ENCODE measurements at regions not wholly inside any gene's neighbourhood (a gene's known extent, or its start where the extent isn't known, plus 50 kb on each side); places are given as distances from the start of the nearest gene placed in this dataset.

DNA sequence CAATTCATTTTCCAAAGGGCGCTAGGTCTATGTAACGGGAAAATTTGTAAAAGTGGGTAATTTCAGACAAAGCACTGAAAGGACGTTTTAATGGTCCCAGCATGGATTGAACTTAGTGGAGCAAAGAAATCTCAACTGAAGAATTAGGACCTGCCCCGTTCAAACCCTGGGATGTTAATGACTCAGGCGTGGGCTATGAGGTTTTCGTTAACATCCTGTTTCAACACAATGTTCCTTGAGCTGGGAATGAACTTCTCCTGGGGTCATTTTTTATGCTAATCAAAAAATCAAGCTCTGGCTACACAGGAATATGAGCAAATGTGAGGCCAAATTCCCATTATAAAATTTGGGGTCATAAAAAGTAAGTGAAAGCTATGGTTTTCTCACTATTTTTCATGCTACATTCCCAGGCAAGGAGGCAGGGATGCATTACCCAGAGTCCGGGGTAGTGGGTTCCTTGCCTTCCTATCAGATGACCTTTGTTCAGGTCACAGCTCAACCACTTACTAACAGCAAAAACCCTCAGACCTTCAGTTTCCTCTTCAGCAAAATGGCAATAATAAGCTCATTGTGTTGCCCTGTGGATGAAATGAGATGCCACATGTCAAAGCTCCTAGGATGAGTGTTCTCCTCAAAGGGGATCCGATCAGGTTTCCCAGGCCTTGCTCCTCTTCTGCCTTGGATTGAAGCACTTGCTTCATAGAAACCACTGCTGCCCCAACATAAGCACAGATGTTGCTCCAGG is 271.4 kb downstream of the ARRDC4 start:
- Mint-ChIP-seq H3K4me3 (no peak overlapping the region), H3K27me3 (peaks cover 6% of the 10 kb centered on the region), H3K4me1 (no peaks in the 10 kb centered on the region), H3K36me3 (no peaks in the 10 kb centered on the region), H3K27ac (no peak overlapping the region), H3K9me3 (no peaks in the 10 kb centered on the region)

DNA sequence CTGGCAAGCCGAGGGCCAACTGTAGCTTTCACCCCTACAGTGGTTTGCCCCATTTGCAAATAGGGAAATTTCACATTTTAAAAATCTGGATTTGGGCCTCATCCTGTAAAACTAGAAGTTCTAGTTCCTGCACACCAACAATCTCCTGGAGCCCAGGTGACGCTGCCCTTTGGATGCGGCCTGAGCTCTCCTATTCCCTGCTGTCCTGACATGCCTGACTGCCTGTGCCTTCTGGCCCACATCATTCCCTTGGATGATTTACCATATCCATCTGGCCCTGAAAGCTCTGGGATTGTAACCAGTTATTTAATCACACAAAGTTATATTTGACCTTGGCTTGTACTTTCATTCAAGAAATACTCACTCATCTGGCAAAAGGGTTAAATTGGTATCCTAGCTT is 272.3 kb downstream of the ARRDC4 start:
- Mint-ChIP-seq H3K4me1 (no peaks in the 10 kb centered on the region), H3K9me3 (no peaks in the 10 kb centered on the region), H3K4me3 (no peak overlapping the region), H3K27me3 (peaks cover 3% of the 10 kb centered on the region), H3K27ac (no peak overlapping the region), H3K36me3 (no peaks in the 10 kb centered on the region)

DNA sequence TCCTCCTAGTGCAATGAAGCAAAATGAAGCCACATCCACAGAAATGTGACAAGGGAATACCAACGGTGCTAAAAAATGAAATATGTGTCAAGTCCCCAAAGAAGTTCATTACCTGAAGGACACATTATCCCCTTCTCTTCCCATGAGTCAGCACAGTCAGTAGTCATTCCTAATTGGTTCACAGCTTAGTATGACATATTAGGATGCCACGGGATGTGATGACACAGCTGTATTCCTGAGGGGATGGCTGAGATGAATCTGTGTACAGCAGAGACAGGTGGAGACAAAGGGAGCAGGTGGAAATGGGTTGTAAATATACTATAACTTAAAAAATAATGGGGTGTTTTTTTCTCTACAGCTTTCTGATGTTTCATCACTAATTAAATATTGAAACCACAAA is 273.4 kb downstream of the ARRDC4 start:
- H3K27ac Mint-ChIP-seq = no peak overlapping the region
- no peaks in the 10 kb centered on the region for H3K9me3 Mint-ChIP-seq
- H3K4me3 Mint-ChIP-seq = no peak overlapping the region
- H3K4me1 Mint-ChIP-seq = no peaks in the 10 kb centered on the region
- H3K36me3 Mint-ChIP-seq = no peaks in the 10 kb centered on the region
- H3K27me3 Mint-ChIP-seq = peaks cover under 1% of the 10 kb centered on the region

DNA sequence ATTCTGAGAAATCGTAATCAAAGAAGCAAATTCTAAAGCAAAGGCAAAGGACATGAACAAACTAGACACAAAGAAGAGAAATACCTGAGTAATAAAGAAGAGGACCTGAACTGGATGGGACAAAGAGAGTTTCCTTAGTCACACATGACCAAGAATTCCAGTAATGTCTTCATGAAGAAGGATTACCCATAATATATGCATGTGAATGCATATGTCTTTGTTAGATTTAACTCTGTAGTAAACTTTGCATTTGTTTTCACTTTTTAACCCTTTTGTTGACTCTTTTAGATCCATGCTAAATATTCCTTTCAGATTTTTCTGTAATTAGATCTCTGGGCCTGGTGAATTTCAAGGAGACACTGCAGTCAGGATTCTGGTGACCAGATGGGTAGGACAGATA is 279.8 kb downstream of the ARRDC4 start:
- no peaks in the 10 kb centered on the region for H3K36me3 Mint-ChIP-seq
- no peak overlapping the region for H3K27ac Mint-ChIP-seq
- no peaks in the 10 kb centered on the region for H3K4me1 Mint-ChIP-seq
- no peaks in the 10 kb centered on the region for H3K9me3 Mint-ChIP-seq
- H3K4me3 Mint-ChIP-seq = no peak overlapping the region
- H3K27me3 Mint-ChIP-seq = peaks cover 3% of the 10 kb centered on the region

DNA sequence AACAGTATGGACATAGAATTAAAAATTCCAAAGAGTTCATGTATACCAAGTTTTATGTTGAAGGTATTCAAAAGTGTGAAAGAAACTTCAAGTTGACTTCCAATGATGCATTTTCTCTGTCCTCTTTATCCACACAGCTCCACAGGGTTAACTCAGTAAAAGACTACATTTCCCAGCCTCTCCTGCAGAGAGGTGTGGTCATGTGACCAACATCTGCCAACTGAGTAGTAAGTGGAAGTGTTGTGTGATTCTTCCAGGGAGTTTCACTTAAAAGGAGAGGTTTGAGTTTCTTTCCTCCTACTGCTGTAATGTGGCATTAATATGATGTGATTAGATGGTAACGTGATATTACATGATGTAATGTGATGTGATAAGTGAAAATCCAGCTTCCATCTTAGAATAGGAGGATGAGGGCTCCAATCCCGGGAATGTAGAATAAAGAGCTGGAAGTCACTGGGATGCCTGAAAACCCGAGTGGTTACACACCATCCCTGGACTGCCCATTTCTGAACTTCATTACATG is 280.6 kb downstream of the ARRDC4 start:
- H3K4me1 Mint-ChIP-seq = no peaks in the 10 kb centered on the region

DNA sequence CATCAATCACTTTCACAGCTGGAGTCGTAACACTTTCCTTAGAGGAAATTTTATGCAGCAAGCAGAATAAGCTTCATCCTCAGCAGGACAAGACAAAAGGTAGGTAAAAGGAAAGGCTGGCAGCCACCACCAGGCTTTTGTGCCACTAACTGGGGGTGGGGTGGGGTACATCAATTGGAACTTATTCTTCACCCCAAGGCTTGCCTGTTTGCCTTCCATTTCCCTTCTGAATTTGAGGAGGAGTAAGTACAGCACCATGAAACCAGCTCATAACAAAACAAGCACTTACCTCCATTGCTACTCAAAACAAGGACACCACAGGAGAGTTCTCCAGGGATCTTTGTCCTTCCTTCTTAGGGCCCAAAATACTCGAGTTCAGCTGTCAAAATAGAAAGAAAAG is 296.8 kb downstream of the ARRDC4 start:
- Mint-ChIP-seq H3K9me3 (peaks cover 13% of the 10 kb centered on the region), H3K4me3 (no peak overlapping the region), H3K27ac (no peak overlapping the region), H3K36me3 (no peaks in the 10 kb centered on the region), H3K27me3 (peaks cover 6% of the 10 kb centered on the region), H3K4me1 (no peaks in the 10 kb centered on the region)

More for the DNA sequence above, 280.6 kb downstream of the ARRDC4 start:
- no peak overlapping the region for H3K27ac Mint-ChIP-seq
- H3K4me3 Mint-ChIP-seq = no peak overlapping the region
- H3K27me3 Mint-ChIP-seq = peaks cover 3% of the 10 kb centered on the region
- no peaks in the 10 kb centered on the region for H3K36me3 Mint-ChIP-seq
- H3K9me3 Mint-ChIP-seq = no peaks in the 10 kb centered on the region

DNA sequence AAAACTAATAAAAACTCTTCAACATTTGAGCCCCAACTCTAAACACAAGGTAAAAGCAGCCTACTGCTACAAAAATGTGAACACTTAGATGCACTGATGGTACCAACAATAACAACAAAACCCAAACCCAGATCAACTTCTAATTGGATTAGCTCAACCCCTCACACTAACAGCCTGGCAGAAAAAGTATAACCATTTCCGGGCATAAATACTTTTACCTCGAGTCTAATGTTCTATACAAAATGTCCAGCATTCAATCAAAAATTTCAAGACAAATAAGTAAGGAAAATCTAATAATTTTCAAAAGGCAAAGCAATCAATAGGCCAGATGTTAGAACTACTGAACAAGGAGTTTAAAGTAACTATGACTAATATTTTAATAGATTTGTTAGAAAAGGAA is 303.3 kb downstream of the ARRDC4 start:
- H3K27me3 Mint-ChIP-seq = no peaks in the 10 kb centered on the region
- H3K9me3 Mint-ChIP-seq = peaks cover 17% of the 10 kb centered on the region
- H3K4me3 Mint-ChIP-seq = no peak overlapping the region
- peaks cover 1% of the 10 kb centered on the region for H3K36me3 Mint-ChIP-seq
- H3K27ac Mint-ChIP-seq = no peak overlapping the region
- no peaks in the 10 kb centered on the region for H3K4me1 Mint-ChIP-seq

DNA sequence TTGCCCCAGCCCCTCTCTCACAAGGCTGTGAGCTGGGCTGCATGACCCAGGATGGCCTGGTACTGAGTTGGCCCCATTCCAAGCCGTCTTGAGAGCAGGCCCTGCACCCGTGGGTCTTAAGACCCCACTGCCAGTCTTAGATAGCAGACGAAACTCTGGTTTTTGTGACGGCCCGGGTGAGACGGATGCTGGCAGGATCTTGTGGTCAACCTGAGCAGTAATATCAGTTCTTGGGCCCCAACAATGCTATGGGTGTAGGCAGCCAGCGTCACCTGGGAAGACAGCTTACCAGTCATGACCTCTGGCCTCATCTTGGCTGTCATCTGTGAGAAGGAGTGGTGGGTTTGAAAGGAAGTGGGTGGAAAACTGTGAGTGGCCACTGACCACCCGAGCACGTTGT is 305.8 kb downstream of the ARRDC4 start:
- Mint-ChIP-seq H3K27me3 (no peaks in the 10 kb centered on the region), H3K4me1 (no peaks in the 10 kb centered on the region), H3K9me3 (peaks cover 12% of the 10 kb centered on the region), H3K4me3 (no peak overlapping the region), H3K27ac (no peak overlapping the region), H3K36me3 (peaks cover 1% of the 10 kb centered on the region)

DNA sequence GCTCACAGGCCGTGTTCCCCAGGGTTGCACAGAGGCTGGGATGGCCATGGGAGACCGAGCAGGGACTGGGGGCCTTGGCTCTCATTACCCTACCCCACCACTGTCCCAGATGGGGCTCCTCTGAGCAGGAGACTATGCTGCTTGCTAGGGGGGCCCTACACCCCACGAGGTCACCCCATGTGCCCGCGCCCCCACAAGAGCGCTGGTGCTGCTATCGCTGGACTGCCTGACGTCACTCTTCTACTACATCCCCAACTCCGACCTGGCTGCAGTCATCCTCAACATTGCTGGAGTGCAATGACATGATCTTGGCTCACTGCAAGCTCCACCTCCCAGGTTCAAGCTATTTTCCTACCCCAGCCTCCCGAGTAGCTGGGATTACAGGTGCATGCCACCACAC is 307.7 kb downstream of the ARRDC4 start:
- Mint-ChIP-seq H3K27me3 (no peaks in the 10 kb centered on the region), H3K9me3 (peaks cover 12% of the 10 kb centered on the region), H3K36me3 (peaks cover 1% of the 10 kb centered on the region), H3K4me3 (no peak overlapping the region), H3K27ac (no peak overlapping the region), H3K4me1 (no peaks in the 10 kb centered on the region)

DNA sequence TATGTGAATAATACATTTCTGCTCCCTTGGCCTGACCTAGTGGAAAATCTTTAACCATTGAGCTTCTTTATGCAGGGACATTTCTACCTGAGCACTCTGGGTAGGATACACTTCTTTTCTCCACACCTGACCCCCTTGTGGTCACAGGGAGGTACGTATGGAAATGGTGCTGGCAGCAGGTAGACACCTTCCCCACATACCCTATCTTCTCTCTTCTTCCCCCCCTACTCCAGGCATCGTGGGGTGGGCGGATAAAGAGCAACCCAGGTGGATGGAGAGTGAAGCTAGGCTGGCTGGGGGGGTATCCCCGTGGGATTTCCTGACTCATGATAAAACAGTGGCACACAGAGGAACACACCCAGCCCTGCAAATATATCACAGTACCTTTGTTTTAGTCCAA is 312.1 kb downstream of the ARRDC4 start:
- Mint-ChIP-seq H3K27ac (no peak overlapping the region), H3K36me3 (no peaks in the 10 kb centered on the region), H3K9me3 (no peaks in the 10 kb centered on the region), H3K4me1 (no peaks in the 10 kb centered on the region), H3K27me3 (peaks cover 6% of the 10 kb centered on the region), H3K4me3 (no peak overlapping the region)

DNA sequence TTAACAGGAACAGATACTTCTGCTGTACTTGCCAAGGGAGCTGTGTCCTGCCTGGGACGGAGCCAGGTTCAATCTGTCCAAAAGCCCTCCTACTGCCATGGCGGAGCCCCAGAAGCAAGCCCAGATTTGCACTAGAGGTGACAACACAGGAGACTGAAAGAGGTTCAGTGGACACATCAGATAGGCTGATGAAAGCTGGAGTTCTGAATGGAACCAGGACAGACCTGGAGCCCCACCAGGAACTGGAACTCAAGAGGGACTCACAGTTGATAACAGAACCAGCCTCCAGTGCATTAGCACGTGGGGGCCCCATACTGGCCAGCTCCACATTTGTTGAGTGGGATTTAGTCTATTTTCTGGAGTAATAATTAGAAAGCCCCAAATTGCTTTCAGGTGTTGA is 315.5 kb downstream of the ARRDC4 start:
- Mint-ChIP-seq H3K27ac (no peak overlapping the region), H3K4me1 (no peaks in the 10 kb centered on the region), H3K36me3 (no peaks in the 10 kb centered on the region), H3K27me3 (peaks cover 6% of the 10 kb centered on the region), H3K9me3 (no peaks in the 10 kb centered on the region), H3K4me3 (no peak overlapping the region)

DNA sequence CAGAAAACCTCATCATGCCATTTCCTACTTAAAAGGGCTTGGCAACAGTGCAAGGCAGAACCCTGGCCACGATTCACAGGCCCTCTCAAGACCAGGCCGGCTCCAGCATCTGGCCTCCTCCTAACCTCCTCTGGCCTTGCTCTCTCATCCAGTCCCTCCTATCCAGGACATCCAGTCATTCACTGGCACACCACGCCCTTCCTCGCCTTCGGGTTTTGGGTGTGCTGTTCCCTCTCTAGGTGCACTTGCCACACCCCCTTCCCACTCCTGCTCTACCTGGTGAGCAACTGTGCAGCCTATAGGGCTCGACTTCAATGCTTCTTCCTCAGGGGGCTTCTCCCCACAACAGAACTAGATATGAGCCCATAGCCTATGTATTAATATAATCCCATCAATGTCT is 317.1 kb downstream of the ARRDC4 start:
- H3K4me1 Mint-ChIP-seq = no peaks in the 10 kb centered on the region
- H3K4me3 Mint-ChIP-seq = no peak overlapping the region
- no peaks in the 10 kb centered on the region for H3K36me3 Mint-ChIP-seq
- H3K9me3 Mint-ChIP-seq = no peaks in the 10 kb centered on the region
- no peak overlapping the region for H3K27ac Mint-ChIP-seq
- H3K27me3 Mint-ChIP-seq = peaks cover 6% of the 10 kb centered on the region

DNA sequence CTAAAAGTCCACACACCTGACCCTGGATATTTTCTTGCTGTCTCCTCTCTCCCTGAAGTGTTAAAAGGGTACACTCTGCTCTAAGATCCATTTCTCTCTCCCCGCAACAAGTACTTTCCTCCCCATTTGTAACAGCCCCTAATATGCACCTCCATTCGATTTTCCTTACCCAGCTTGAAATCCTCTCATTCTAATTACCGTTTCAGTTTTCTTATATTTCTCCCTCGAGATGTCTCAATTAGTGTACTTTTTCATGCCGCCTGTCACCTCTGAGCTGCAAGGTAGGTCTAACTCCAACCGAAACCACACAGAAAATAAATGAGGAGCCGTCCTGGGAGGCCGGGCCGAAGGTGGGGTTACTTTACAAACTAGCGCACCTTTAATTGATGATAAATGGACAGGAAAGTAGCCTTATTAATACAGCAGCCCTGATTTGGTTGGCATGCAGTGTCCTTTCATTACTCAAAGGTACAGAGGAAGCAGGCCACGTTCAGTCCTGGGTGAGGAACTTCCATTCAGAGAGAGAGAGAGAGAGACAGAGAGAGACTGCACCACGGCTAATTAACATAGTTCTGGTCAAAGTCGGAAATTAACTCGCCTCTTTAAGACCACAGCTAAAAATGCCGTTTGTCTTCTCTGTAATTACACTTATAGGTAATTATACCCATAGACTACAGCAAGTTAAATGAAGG is 319.9 kb downstream of the ARRDC4 start:
- Mint-ChIP-seq H3K36me3 (no peaks in the 10 kb centered on the region), H3K4me1 (no peaks in the 10 kb centered on the region), H3K27me3 (peaks cover 3% of the 10 kb centered on the region), H3K4me3 (no peak overlapping the region), H3K9me3 (no peaks in the 10 kb centered on the region), H3K27ac (no peak overlapping the region)

DNA sequence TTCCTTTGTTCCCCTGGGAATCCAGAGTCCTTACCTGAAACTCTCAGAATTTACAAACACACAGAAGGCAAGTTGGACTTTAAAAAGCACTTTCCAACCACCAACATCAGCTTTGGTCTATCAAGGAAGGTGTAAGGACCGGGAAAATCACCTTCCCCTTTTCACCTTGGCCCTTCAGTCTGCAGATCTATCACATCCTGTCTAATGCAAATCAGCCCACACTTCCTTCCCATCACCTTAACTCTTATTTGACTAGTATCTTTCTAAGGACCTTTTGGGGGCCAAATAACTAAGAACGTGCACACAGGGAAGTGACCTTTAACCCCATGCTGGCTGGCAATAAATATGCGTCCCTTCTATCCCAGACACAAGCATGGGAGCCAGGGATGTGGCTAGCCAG is 320.6 kb downstream of the ARRDC4 start:
- Mint-ChIP-seq H3K36me3 (no peaks in the 10 kb centered on the region), H3K27me3 (peaks cover 5% of the 10 kb centered on the region), H3K4me1 (no peaks in the 10 kb centered on the region), H3K27ac (no peak overlapping the region), H3K9me3 (no peaks in the 10 kb centered on the region), H3K4me3 (no peak overlapping the region)

DNA sequence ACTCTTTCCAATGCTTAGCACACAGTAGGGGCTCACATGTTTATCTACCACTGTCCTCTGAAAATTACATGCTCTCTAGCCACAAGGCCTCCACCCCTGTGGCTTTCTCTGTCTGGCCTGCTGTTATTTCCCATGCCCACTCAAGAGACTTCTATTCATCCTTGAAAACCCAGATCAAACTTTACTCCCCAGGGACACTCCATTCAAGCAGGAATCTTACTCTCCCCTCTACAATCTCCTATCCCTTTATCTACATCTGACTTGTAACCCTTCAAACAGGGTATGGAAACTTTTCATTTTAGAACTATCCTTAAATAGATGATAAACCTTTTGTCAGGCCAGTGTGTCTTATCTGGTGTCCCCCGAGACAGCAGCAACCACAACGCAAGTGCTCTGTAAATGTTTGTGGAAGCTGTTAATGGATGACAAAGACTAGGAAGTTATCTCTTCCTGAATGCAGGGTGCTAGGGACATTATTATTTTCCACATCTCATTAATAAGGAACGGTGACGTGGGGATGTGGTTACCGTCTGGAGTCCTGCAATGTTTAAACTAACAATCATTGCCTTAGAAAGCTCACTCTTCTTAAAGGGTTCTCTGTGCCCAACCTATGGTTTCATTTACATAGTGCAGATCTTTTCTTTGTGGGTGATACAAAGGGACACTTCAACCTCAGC is 322.3 kb downstream of the ARRDC4 start:
- Mint-ChIP-seq H3K9me3 (no peaks in the 10 kb centered on the region), H3K27me3 (peaks cover 7% of the 10 kb centered on the region), H3K4me1 (no peaks in the 10 kb centered on the region), H3K36me3 (no peaks in the 10 kb centered on the region), H3K4me3 (no peak overlapping the region), H3K27ac (no peak overlapping the region)

DNA sequence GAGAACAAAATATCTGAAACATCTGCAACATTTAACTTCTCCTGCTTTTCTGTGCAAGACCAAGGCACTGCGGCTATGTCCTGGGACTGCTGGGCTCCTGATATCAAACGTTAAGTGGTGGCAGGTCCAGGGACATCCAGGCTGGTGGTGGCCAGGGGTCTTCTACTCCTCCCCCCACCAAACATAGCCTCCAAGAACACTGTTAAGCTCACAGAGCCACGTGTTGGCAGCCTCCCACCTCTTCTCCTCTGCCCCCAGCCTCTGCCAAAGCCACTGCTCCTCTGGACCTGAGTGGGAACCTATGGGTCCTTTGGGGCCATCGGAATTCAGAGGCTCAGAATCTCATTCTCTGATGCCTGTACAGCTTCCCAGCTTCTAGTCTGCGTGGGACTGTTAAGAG is 325.7 kb downstream of the ARRDC4 start:
- H3K4me1 Mint-ChIP-seq = no peaks in the 10 kb centered on the region
- no peak overlapping the region for H3K4me3 Mint-ChIP-seq
- no peak overlapping the region for H3K27ac Mint-ChIP-seq
- H3K36me3 Mint-ChIP-seq = no peaks in the 10 kb centered on the region
- no peaks in the 10 kb centered on the region for H3K9me3 Mint-ChIP-seq
- H3K27me3 Mint-ChIP-seq = peaks cover 14% of the 10 kb centered on the region
